ENCODE measurements at regions not wholly inside any gene's neighbourhood (a gene's known extent, or its start where the extent isn't known, plus 50 kb on each side); places are given as distances from the start of the nearest gene placed in this dataset.
"Not testable (repeated sequence)": the region's sequence is repeated elsewhere in the genome, so short reads cannot be mapped to it uniquely, and the experiment has no call there.

- no peak for DNase-seq
These were observed 464.9 kb upstream of the MIR17HG start for GRCh38 chr13:90882551-90882950.

- DNase-seq: no peak
These were observed 463.9 kb upstream of the MIR17HG start for GRCh38 chr13:90883592-90883991.

- no peak for DNase-seq
These were observed 463.4 kb upstream of the MIR17HG start for GRCh38 chr13:90884066-90884465.

GRCh38 chr13:90889906-90890834, 457.3 kb upstream of the MIR17HG start:
- DNase-seq: no peak

- no peak for DNase-seq
These were observed 456.2 kb upstream of the MIR17HG start for GRCh38 chr13:90891329-90891728.

GRCh38 chr13:90893199-90893598, 454.3 kb upstream of the MIR17HG start:
- DNase-seq: not testable (repeated sequence)

GRCh38 chr13:90896002-90896401, 451.5 kb upstream of the MIR17HG start:
- DNase-seq: no peak

- DNase-seq: no peak
These were observed 448.7 kb upstream of the MIR17HG start for GRCh38 chr13:90898811-90899210.

- no peak for DNase-seq
These were observed 448.1 kb upstream of the MIR17HG start for GRCh38 chr13:90899416-90899815.

- DNase-seq: no peak
These were observed 445.2 kb upstream of the MIR17HG start for GRCh38 chr13:90902255-90902654.

- DNase-seq: no peak
These were observed 440.9 kb upstream of the MIR17HG start for GRCh38 chr13:90906554-90906953.

GRCh38 chr13:90908792-90909191, 438.7 kb upstream of the MIR17HG start:
- DNase-seq: no peak

GRCh38 chr13:90910018-90910639, 437.4 kb upstream of the MIR17HG start:
- DNase-seq: no peak

- DNase-seq: no peak
These were observed 435.2 kb upstream of the MIR17HG start for GRCh38 chr13:90912247-90912646.

- no peak for DNase-seq
These were observed 429.0 kb upstream of the MIR17HG start for GRCh38 chr13:90918536-90918935.

GRCh38 chr13:90919153-90919552, 428.3 kb upstream of the MIR17HG start:
- DNase-seq: no peak

GRCh38 chr13:90926459-90926858, 421.0 kb upstream of the MIR17HG start:
- DNase-seq: no peak

- no peak for DNase-seq
These were observed 419.4 kb upstream of the MIR17HG start for GRCh38 chr13:90928109-90928508.

- DNase-seq: no peak
These were observed 414.2 kb upstream of the MIR17HG start for GRCh38 chr13:90933097-90933826.

- DNase-seq: no peak
These were observed 412.7 kb upstream of the MIR17HG start for GRCh38 chr13:90934741-90935140.

- DNase-seq: no peak
These were observed 408.6 kb upstream of the MIR17HG start for GRCh38 chr13:90938848-90939247.

- DNase-seq: no peak
These were observed 403.5 kb upstream of the MIR17HG start for GRCh38 chr13:90943946-90944345.

GRCh38 chr13:90945146-90945545, 402.3 kb upstream of the MIR17HG start:
- not testable (repeated sequence) for DNase-seq

GRCh38 chr13:90946125-90946524, 401.4 kb upstream of the MIR17HG start:
- not testable (repeated sequence) for DNase-seq
